Subcutaneous abdominal adipose tissue (tissue), 5 donors: ENCODE measurements at regions not wholly inside any gene's neighbourhood (a gene's known extent, or its start where the extent isn't known, plus 50 kb on each side); places are given as distances from the start of the nearest gene placed in this dataset.
A peak's percentile ranks its signal among the peaks of the same experiment; 100 is the strongest.

ENCODE experiments used
- H3K27ac ChIP-seq: one replicate; pipeline ENCODE4 v1.7.0; 2013; ENCODE audit warnings: low read depth, mild to moderate bottlenecking, inconsistent platforms, low read length, moderate library complexity
- H3K27me3 ChIP-seq, 5 donors: one replicate each; pipeline ENCODE4 v1.7.0; 2013; ENCODE audit warnings: low read length in 5 of 5, inconsistent platforms in 1 of 5; ENCODE audit not compliant: control insufficient read depth in 5 of 5, insufficient read depth in 4 of 5
- H3K36me3 ChIP-seq, 5 donors: one replicate each; pipeline ENCODE4 v1.7.0; 2013; ENCODE audit warnings: low read length in 5 of 5; ENCODE audit not compliant: control insufficient read depth in 5 of 5, insufficient read depth in 5 of 5
- H3K4me1 ChIP-seq, 5 donors: one replicate each; pipeline ENCODE4 v1.7.0; 2013; ENCODE audit warnings: low read length in 5 of 5, mild to moderate bottlenecking in 3 of 5, moderate library complexity in 1 of 5; ENCODE audit not compliant: control insufficient read depth in 5 of 5, insufficient read depth in 5 of 5
- H3K4me3 ChIP-seq, 5 donors: one replicate each; pipeline ENCODE4 v1.7.0; 2013; ENCODE audit warnings: low read length in 5 of 5, low read depth in 1 of 5
- H3K9ac ChIP-seq, 5 donors: one replicate each; pipeline ENCODE4 v1.7.0; 2013; ENCODE audit warnings: low read length in 5 of 5, mild to moderate bottlenecking in 4 of 5, moderate library complexity in 3 of 5
- H3K9me3 ChIP-seq, 5 donors: one replicate each; pipeline ENCODE4 v1.7.0; 2013; ENCODE audit warnings: low read length in 5 of 5; ENCODE audit not compliant: control insufficient read depth in 5 of 5
- donor health status: healthy.
- donor health status: healthy.
- donor health status: healthy.
- donor health status: healthy.
- donor health status: healthy.

- Histone ChIP-seq H3K36me3 (no peaks in the 10 kb centered on the region), H3K27ac (no peak overlapping the region), H3K27me3 (no peaks in the 10 kb centered on the region), H3K9ac (peak overlapping the region in 1 of 5 donors; percentile 92), H3K4me1 (peaks cover 0 to 17% (median 13%) of the 10 kb centered on the region in 5 donors), H3K9me3 (peaks cover 0 to 6% (median 0%) of the 10 kb centered on the region in 5 donors), H3K4me3 (no peak overlapping the region)
These were observed 51.6 kb upstream of the ATF3 start for GRCh38 chr1:212556822-212557549.

- H3K36me3 ChIP-seq: no peaks in the 10 kb centered on the region
- peak overlapping the region; percentile 6 to 92 (median 86) for H3K9ac ChIP-seq
- peaks cover 0 to 17% (median 13%) of the 10 kb centered on the region in 5 donors for H3K4me1 ChIP-seq
- peak overlapping the region; percentile 54 to 74 (median 66) for H3K4me3 ChIP-seq
- no peaks in the 10 kb centered on the region for H3K27me3 ChIP-seq
- H3K27ac ChIP-seq: peak overlapping the region; percentile 89
- peaks cover 0 to 6% (median 0%) of the 10 kb centered on the region in 5 donors for H3K9me3 ChIP-seq
These were observed 50.5 kb upstream of the ATF3 start for GRCh38 chr1:212557739-212558692.

DNA sequence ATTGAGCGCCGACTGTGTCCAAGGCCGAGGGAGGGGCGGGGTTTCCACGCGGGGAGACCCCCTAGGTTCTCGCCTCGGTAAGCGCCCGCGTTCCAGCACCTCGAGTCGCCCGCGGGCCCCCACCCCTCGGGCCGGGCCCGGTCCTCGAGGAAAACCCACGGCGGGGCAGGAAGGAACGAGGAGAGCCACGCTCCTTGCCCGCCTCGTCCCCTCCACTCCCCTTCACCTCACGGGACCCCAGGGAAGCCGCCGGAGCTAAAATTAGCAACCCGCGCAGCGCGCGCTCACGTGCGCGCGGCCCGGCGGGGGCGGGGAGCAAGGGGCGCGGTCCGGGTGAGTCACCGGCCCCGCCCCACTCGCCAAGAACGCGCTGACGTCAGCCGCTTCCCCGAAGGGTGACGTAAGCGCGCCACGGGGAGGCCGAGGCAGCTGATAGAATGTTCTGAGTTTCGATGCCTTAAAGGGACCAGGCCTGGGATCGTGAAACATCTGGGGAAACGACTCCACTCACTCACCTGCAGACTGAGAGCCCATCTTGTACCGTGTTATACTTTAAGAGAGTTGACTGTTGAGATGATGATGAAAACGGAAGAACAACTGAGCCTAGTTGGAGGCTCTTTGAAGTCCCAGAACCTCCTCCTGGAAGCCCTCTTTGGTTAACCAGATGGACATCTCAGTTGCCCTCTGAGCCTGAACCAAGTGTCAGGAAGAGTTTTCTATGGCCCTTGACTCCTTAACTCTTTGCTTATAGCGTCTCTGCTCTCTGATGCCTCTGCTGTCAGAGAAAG is 49.7 kb upstream of the ATF3 start:
- H3K4me3 ChIP-seq: peak overlapping the region; percentile 48 to 74 (median 66)
- peaks cover 0 to 17% (median 13%) of the 10 kb centered on the region in 5 donors for H3K4me1 ChIP-seq
- peaks cover 0 to 6% (median 0%) of the 10 kb centered on the region in 5 donors for H3K9me3 ChIP-seq
- peak overlapping the region; percentile 89 for H3K27ac ChIP-seq
- no peaks in the 10 kb centered on the region for H3K36me3 ChIP-seq
- no peaks in the 10 kb centered on the region for H3K27me3 ChIP-seq
- H3K9ac ChIP-seq: peak overlapping the region in 4 of 5 donors; percentile 84 to 92 (median 88)
